Vagina (tissue), 2 donors: ENCODE measurements at regions not wholly inside any gene's neighbourhood (a gene's known extent, or its start where the extent isn't known, plus 50 kb on each side); places are given as distances from the start of the nearest gene placed in this dataset.

Experiments
- DNase-seq, 2 donors: peaks; one replicate each; pipeline ENCODE4 v3.0.0-alpha.2; 2017; ENCODE audit errors: extremely low spot score in 2 of 2
- H3K27ac ChIP-seq: fragments of 200-600 bp; sonication (generic); one replicate; pipeline ENCODE4 v1.5.1; 2019
- H3K27me3 ChIP-seq: fragments of 200-600 bp; sonication (generic); one replicate; pipeline ENCODE4 v1.5.1; 2019
- H3K36me3 ChIP-seq, 2 donors: fragments of 200-600 bp; sonication (generic); one replicate each; pipeline ENCODE4 v1.5.1; 2017 to 2019
- H3K4me1 ChIP-seq: fragments of 200-600 bp; sonication (generic); one replicate; pipeline ENCODE4 v1.5.1; 2019
- H3K4me3 ChIP-seq, 2 donors: fragments of 200-600 bp; sonication (generic); 1 replicate in 1 of 2; 2 replicates in 1 of 2; pipeline ENCODE4 v1.5.1; 2016 to 2019
- H3K9me3 ChIP-seq: fragments of 200-600 bp; sonication (generic); one replicate; pipeline ENCODE4 v1.5.1; 2019
- POLR2A ChIP-seq, 2 donors: fragments of 450-650 bp; IDR thresholded peaks; one replicate each; pipeline ENCODE4 v1.6.1; 2017; ENCODE audit warnings: antibody characterized with exemption in 2 of 2, mild to moderate bottlenecking in 2 of 2, moderate library complexity in 2 of 2
- POLR2AphosphoS5 ChIP-seq, 2 donors: sonication (generic); formaldehyde crosslinking; IDR thresholded peaks; one replicate each; pipeline ENCODE4 v1.9.0; 2017; ENCODE audit warnings: antibody characterized with exemption in 2 of 2, mild to moderate bottlenecking in 2 of 2, low read depth in 1 of 2; ENCODE audit not compliant: insufficient read depth in 1 of 2
- intact Hi-C: fragments of 100-400 bp; cut with DNase I; formaldehyde crosslinking; loops from one replicate; pipeline ENCODE4 v1.15.1; 2023
- TF ChIP-seq, protein P1 (sequence below), 3 experiments: fragments of 450-650 bp in 2 of 3; fragments of 200-600 bp in 1 of 3; sonication (generic) in 1 of 3; IDR thresholded peaks; one replicate each; pipeline ENCODE4 v1.5.1; 2017 to 2019; ENCODE audit warnings: antibody characterized with exemption in 3 of 3, mild to moderate bottlenecking in 2 of 3, moderate library complexity in 2 of 3

DNA sequence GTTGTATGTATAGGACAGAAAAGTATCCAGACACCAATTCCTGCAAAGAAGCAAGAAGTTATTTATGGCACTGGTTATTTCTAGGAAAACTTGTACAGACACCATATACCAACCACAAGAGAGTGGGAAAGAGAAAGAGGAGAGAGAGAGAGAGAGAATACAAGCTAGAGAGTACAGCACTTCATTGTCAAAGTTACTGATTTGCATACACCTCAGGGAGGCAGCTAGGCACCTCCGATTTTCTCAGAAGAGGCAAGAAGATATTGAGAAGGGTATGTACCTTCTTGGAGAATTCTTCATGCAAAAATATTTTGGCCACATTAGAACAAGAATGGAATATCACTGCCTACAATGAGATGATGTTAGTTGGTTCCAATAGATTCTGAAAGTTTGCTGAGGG, 333.9 kb upstream of the PIK3C3 start:
- no peak overlapping the region for H3K27ac ChIP-seq
- no peaks in the 10 kb centered on the region for H3K4me1 ChIP-seq
- H3K4me3 ChIP-seq: no peak overlapping the region
- no peaks in the 10 kb centered on the region for H3K36me3 ChIP-seq
- intact Hi-C loops: no loop called here
- no peaks in the 10 kb centered on the region for H3K9me3 ChIP-seq
- no peaks in the 10 kb centered on the region for H3K27me3 ChIP-seq
- DNase-seq: no peak
- TF ChIP-seq POLR2A (IDR thresholded peaks at IDR 0.05) (no peak), POLR2AphosphoS5 (IDR thresholded peaks at IDR 0.05; ENCODE audit: insufficient read depth in 1 of 2, low read depth in 1 of 2) (no peak)
- TF ChIP-seq, protein P1, sequence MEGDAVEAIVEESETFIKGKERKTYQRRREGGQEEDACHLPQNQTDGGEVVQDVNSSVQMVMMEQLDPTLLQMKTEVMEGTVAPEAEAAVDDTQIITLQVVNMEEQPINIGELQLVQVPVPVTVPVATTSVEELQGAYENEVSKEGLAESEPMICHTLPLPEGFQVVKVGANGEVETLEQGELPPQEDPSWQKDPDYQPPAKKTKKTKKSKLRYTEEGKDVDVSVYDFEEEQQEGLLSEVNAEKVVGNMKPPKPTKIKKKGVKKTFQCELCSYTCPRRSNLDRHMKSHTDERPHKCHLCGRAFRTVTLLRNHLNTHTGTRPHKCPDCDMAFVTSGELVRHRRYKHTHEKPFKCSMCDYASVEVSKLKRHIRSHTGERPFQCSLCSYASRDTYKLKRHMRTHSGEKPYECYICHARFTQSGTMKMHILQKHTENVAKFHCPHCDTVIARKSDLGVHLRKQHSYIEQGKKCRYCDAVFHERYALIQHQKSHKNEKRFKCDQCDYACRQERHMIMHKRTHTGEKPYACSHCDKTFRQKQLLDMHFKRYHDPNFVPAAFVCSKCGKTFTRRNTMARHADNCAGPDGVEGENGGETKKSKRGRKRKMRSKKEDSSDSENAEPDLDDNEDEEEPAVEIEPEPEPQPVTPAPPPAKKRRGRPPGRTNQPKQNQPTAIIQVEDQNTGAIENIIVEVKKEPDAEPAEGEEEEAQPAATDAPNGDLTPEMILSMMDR (IDR thresholded peaks at IDR 0.05): no peak

DNA sequence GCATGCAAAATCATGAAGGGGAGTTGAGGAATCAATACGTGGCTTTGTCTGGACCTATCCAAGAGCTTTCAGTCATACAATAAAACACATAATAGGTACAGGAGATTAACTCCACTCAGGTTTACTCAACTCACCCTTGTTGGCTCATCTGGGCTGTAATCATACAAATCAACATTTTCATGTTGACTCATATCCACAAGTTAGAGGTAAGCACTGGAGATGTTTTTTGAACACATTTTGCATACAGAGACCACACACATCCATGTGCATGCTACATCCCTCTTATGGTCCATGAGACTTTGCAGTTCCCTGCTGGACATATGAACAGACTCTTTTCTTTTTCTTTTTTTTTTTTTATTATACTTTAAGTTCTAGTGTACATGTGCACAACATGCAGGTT, 336.9 kb upstream of the PIK3C3 start:
- H3K9me3 ChIP-seq: no peaks in the 10 kb centered on the region
- H3K27me3 ChIP-seq: no peaks in the 10 kb centered on the region
- no peaks in the 10 kb centered on the region for H3K4me1 ChIP-seq
- intact Hi-C loops: no loop called here
- H3K27ac ChIP-seq: no peak overlapping the region
- H3K36me3 ChIP-seq: no peaks in the 10 kb centered on the region
- no peak overlapping the region for H3K4me3 ChIP-seq
- TF ChIP-seq, protein P1 (IDR thresholded peaks at IDR 0.05): no peak
- TF ChIP-seq POLR2AphosphoS5 (IDR thresholded peaks at IDR 0.05; ENCODE audit: insufficient read depth in 1 of 2, low read depth in 1 of 2) (no peak), POLR2A (IDR thresholded peaks at IDR 0.05) (no peak)
- DNase-seq: no peak

DNA sequence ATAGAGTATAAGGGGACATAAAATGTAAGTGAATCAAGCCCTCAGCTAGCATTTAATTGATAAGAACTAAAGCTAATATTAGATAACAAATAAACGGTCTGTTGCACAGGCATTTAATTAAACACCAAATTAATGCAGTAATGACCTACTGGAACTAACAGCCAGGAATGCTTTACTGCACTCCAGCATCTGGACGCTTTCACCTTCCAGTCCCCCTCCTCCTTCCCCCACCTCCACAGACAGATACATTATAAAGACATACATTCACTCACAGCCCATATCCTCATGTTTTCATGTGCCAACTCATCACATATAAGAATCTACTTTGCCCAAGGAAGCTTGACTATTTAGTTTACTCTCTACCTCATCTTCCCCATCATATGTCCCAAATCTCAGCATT, 337.4 kb upstream of the PIK3C3 start:
- H3K27ac ChIP-seq: no peak overlapping the region
- no peak for TF ChIP-seq POLR2AphosphoS5 (IDR thresholded peaks at IDR 0.05; ENCODE audit: insufficient read depth in 1 of 2, low read depth in 1 of 2)
- TF ChIP-seq POLR2A (IDR thresholded peaks at IDR 0.05): no peak
- TF ChIP-seq, protein P1 (IDR thresholded peaks at IDR 0.05): no peak
- H3K27me3 ChIP-seq: no peaks in the 10 kb centered on the region
- no peaks in the 10 kb centered on the region for H3K36me3 ChIP-seq
- DNase-seq: no peak
- H3K4me3 ChIP-seq: no peak overlapping the region
- H3K9me3 ChIP-seq: no peaks in the 10 kb centered on the region
- intact Hi-C loops: no loop called here
- H3K4me1 ChIP-seq: no peaks in the 10 kb centered on the region

DNA sequence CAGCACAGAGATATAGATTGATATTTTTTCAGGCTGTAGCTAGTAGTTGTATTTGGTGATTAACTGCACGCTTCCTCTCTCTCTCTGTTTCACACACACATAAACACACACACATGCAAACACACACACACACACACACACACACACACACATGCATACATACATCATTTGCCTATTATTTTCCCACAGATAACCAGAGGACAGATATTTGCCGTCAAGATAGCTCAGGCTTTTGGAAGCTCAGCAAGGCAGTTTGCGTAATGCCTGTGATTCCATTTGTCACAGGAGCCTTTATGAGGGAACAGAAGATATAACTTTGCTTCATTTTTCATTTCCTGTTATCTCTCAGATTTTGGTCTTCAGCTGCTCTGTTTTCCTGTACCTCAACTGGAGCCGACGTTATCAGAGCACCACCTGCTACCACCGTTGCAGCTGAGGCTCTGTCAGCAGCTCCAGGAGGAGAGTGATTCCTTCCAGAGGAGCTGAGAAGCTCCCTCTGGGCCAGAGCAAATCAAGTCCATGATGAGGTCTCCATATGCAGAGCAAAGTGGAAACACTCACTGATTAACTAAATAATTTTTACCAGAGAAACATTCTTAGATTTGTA, 341.9 kb upstream of the PIK3C3 start:
- H3K36me3 ChIP-seq: no peaks in the 10 kb centered on the region
- no peak overlapping the region for H3K27ac ChIP-seq
- no peak overlapping the region for H3K4me3 ChIP-seq
- no peak for DNase-seq
- TF ChIP-seq POLR2A (IDR thresholded peaks at IDR 0.05) (no peak), POLR2AphosphoS5 (IDR thresholded peaks at IDR 0.05; ENCODE audit: insufficient read depth in 1 of 2, low read depth in 1 of 2) (no peak)
- TF ChIP-seq, protein P1 (IDR thresholded peaks at IDR 0.05): no peak
- intact Hi-C loops: no loop called here
- no peaks in the 10 kb centered on the region for H3K27me3 ChIP-seq
- H3K4me1 ChIP-seq: no peaks in the 10 kb centered on the region
- H3K9me3 ChIP-seq: no peaks in the 10 kb centered on the region

DNA sequence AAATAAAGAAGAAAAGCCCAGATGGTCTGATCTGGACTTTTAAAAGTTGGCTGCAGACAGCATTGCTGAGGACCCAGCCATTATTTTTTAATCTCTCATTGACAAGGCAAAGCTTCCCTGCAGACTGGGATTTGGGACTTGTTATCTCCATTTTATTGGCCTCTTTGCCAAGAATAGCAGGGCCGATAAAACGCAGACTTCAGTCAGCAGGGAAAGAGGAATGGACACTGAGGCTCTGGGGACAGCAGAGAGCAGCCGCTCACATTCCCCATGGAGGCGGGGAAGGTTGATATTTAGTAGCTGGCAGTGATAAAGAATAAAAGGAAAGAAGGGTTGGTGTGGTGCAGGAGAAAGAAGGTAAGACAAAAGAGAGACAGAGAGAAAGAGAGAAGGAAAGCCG, 350.1 kb upstream of the PIK3C3 start:
- no peak for DNase-seq
- TF ChIP-seq, protein P1 (IDR thresholded peaks at IDR 0.05): no peak
- no peak for TF ChIP-seq POLR2A (IDR thresholded peaks at IDR 0.05)
- TF ChIP-seq POLR2AphosphoS5 (IDR thresholded peaks at IDR 0.05; ENCODE audit: insufficient read depth in 1 of 2, low read depth in 1 of 2): no peak
- Histone ChIP-seq H3K27ac (no peak overlapping the region), H3K36me3 (no peaks in the 10 kb centered on the region), H3K9me3 (no peaks in the 10 kb centered on the region), H3K27me3 (no peaks in the 10 kb centered on the region), H3K4me3 (no peak overlapping the region), H3K4me1 (no peaks in the 10 kb centered on the region)
- intact Hi-C loops: no loop called here
